Erythroblast (primary cell): ENCODE measurements at regions not wholly inside any gene's neighbourhood (a gene's known extent, or its start where the extent isn't known, plus 50 kb on each side); places are given as distances from the start of the nearest gene placed in this dataset.
"Not testable (repeated sequence)": the region's sequence is repeated elsewhere in the genome, so short reads cannot be mapped to it uniquely, and the experiment has no call there.

Experiments
- GATA1 ChIP-seq: IDR thresholded peaks from 2 replicates; pipeline ENCODE4 v1.6.1; 2011; ENCODE audit warnings: low read depth, mild to moderate bottlenecking, control low read depth, low read length, moderate library complexity
- POLR2A ChIP-seq: IDR thresholded peaks from 2 replicates; pipeline ENCODE4 v1.6.1; 2011; ENCODE audit warnings: mild to moderate bottlenecking, low read length

- TF ChIP-seq POLR2A, GATA1: not testable (repeated sequence)
Measured at GRCh38 chr1:243074224-243074623, 180.9 kb downstream of the CEP170 start.
